ENCODE measurements at regions not wholly inside any gene's neighbourhood (a gene's known extent, or its start where the extent isn't known, plus 50 kb on each side); places are given as distances from the start of the nearest gene placed in this dataset.

- ChIA-PET POLR2A (no interaction called here), CTCF (no interaction called here)
- no peak for DNase-seq (ENCODE audit: low spot score)
- Mint-ChIP-seq H3K9me3 (peaks cover 12% of the 10 kb centered on the region), H3K4me3 (no peak overlapping the region), H3K4me1 (peaks cover 3% of the 10 kb centered on the region), H3K36me3 (peaks cover 3% of the 10 kb centered on the region; the same call in 1 of the 2 replicates), H3K27me3 (ENCODE audit: low read depth) (no peaks in the 10 kb centered on the region), H3K27ac (no peak overlapping the region)
- ATAC-seq: no peak
- TF ChIP-seq ATF3 (CRISPR knock-in tag; conservative IDR thresholded peaks at IDR 0.05) (no peak), USF2 (CRISPR knock-in tag; IDR thresholded peaks at IDR 0.05) (no peak), ATF1 (CRISPR knock-in tag; IDR thresholded peaks at IDR 0.05) (no peak), ZSCAN18 (CRISPR knock-in tag; IDR thresholded peaks at IDR 0.05) (no peak), E2F5 (CRISPR knock-in tag; IDR thresholded peaks at IDR 0.05) (no peak), PREB (CRISPR knock-in tag; IDR thresholded peaks at IDR 0.05; ENCODE audit: borderline replicate concordance) (no peak), MLX (CRISPR knock-in tag; IDR thresholded peaks at IDR 0.05) (no peak), AR (CRISPR knock-in tag; IDR thresholded peaks at IDR 0.05) (no peak), ZNF219 (CRISPR knock-in tag; IDR thresholded peaks at IDR 0.05; ENCODE audit: borderline replicate concordance) (no peak), ATF6 (CRISPR knock-in tag; IDR thresholded peaks at IDR 0.05) (no peak), SMAD3 (CRISPR knock-in tag; IDR thresholded peaks at IDR 0.05; ENCODE audit: borderline replicate concordance) (no peak), CBFB (CRISPR knock-in tag; IDR thresholded peaks at IDR 0.05; ENCODE audit: low read depth) (no peak), ZNF121 (CRISPR knock-in tag; IDR thresholded peaks at IDR 0.05) (no peak), NFE2L1 (CRISPR knock-in tag; IDR thresholded peaks at IDR 0.05) (no peak), MYBL2 (CRISPR knock-in tag; IDR thresholded peaks at IDR 0.05) (no peak)
Measured at GRCh38 chr12:75842090-75842489, 189.5 kb downstream of the PHLDA1 start.

GRCh38 chr12:75840994-75841355 is 190.6 kb downstream of the PHLDA1 start:
- no peak overlapping the region for H3K27ac Mint-ChIP-seq
- no peaks in the 10 kb centered on the region for H3K27me3 Mint-ChIP-seq (ENCODE audit: low read depth)
- no peaks in the 10 kb centered on the region for H3K36me3 Mint-ChIP-seq
- POLR2A ChIA-PET: no interaction called here
- no peak for ATAC-seq
- CTCF ChIA-PET: no interaction called here
- no peak for TF ChIP-seq ZNF121 (CRISPR knock-in tag; IDR thresholded peaks at IDR 0.05)
- no peak for TF ChIP-seq MAX (CRISPR knock-in tag; IDR thresholded peaks at IDR 0.05)
- TF ChIP-seq HMGA2 (CRISPR knock-in tag; IDR thresholded peaks at IDR 0.05): no peak
- no peak for TF ChIP-seq ZMAT4 (CRISPR knock-in tag; IDR thresholded peaks at IDR 0.05)
- TF ChIP-seq ZNF219 (CRISPR knock-in tag; IDR thresholded peaks at IDR 0.05; ENCODE audit: borderline replicate concordance): no peak
- no peak for TF ChIP-seq ETV6 (CRISPR knock-in tag; IDR thresholded peaks at IDR 0.05)
- TF ChIP-seq MYBL2 (CRISPR knock-in tag; IDR thresholded peaks at IDR 0.05): no peak
- no peak for TF ChIP-seq TEAD4 (CRISPR knock-in tag; IDR thresholded peaks at IDR 0.05)
- no peak overlapping the region for H3K4me3 Mint-ChIP-seq
- H3K4me1 Mint-ChIP-seq: peaks cover 3% of the 10 kb centered on the region
- DNase-seq (ENCODE audit: low spot score): no peak
- peaks cover 3% of the 10 kb centered on the region for H3K9me3 Mint-ChIP-seq

All from WTC11 (cell line).